K562 (cell line): ENCODE measurements at regions not wholly inside any gene's neighbourhood (a gene's known extent, or its start where the extent isn't known, plus 50 kb on each side); places are given as distances from the start of the nearest gene placed in this dataset.
A peak's percentile ranks its signal among the peaks of the same experiment; 100 is the strongest.

Experiments used
- DDX20 ChIP-seq: fragments of 450-650 bp; IDR thresholded peaks from 2 replicates; pipeline ENCODE4 v1.6.1; 2016; ENCODE audit warnings: missing genetic modification characterization, low read depth, mild to moderate bottlenecking, missing compliant biosample characterization, moderate library complexity
- DIDO1 ChIP-seq: fragments of 450-650 bp; IDR thresholded peaks from 2 replicates; pipeline ENCODE4 v1.6.1; 2016; ENCODE audit warnings: low read depth, missing biosample characterization, missing genetic modification characterization
- DMBX1 ChIP-seq: fragments of 250-450 bp; sonication (Bioruptor Pico); IDR thresholded peaks from 2 replicates; pipeline ENCODE4 v1.8.0; 2022; ENCODE audit warnings: inconsistent platforms, mild to moderate bottlenecking, moderate library complexity, borderline replicate concordance
- ESRRA ChIP-seq: fragments of 450-650 bp; IDR thresholded peaks from 2 replicates; pipeline ENCODE4 v1.6.1; 2014; ENCODE audit warnings: low read depth, mild to moderate bottlenecking, moderate library complexity, borderline replicate concordance
- GTF2A2 ChIP-seq: IDR thresholded peaks from 2 replicates; pipeline ENCODE4 v1.6.1; 2016; ENCODE audit warnings: mild to moderate bottlenecking, missing genetic modification characterization, missing compliant biosample characterization
- HDAC6 ChIP-seq: IDR thresholded peaks from 2 replicates; pipeline ENCODE4 v1.6.1; 2012; ENCODE audit warnings: low read depth, mild to moderate bottlenecking, control low read depth, inconsistent platforms, low read length, moderate library complexity
- MECOM ChIP-seq: fragments of 250-450 bp; sonication (Bioruptor Pico); IDR thresholded peaks from 2 replicates; pipeline ENCODE4 v1.8.0; 2022; ENCODE audit warnings: inconsistent platforms
- MYC ChIP-seq, 2 experiments: fragments of 250-450 bp in 1 of 2; sonication (Bioruptor Pico) in 1 of 2; IDR thresholded peaks; 2 replicates each; pipeline versions ENCODE4 v1.5.1 to v1.6.1; 2012 to 2021; ENCODE audit warnings: low read depth in 2 of 2, borderline replicate concordance in 1 of 2, improper control_type of control experiment in 1 of 2, low read length in 1 of 2, mild to moderate bottlenecking in 1 of 2, moderate library complexity in 1 of 2
- NR4A1 ChIP-seq, 2 experiments: fragments of 250-450 bp in 1 of 2; fragments of 450-650 bp in 1 of 2; sonication (Bioruptor Pico) in 1 of 2; IDR thresholded peaks; 2 replicates each; pipeline versions ENCODE4 v1.4.0 to v1.6.1; 2016 to 2020; ENCODE audit warnings: mild to moderate bottlenecking in 2 of 2, missing compliant biosample characterization in 1 of 2, missing genetic modification characterization in 1 of 2, moderate library complexity in 1 of 2
- PTTG1 ChIP-seq: fragments of 450-650 bp; IDR thresholded peaks from 2 replicates; pipeline ENCODE4 v1.6.1; 2016; ENCODE audit warnings: low read depth, mild to moderate bottlenecking, missing genetic modification characterization, missing compliant biosample characterization
- PYGO2 ChIP-seq: fragments of 450-650 bp; IDR thresholded peaks from 2 replicates; pipeline ENCODE4 v1.6.1; 2016; ENCODE audit warnings: mild to moderate bottlenecking, missing genetic modification characterization, moderate library complexity, missing compliant biosample characterization
- SMAD4 ChIP-seq: fragments of 250-450 bp; sonication (Bioruptor Pico); conservative IDR thresholded peaks from 2 replicates; pipeline ENCODE4 v1.8.0; 2021; ENCODE audit warnings: inconsistent platforms, mild to moderate bottlenecking, moderate library complexity
- ZNF239 ChIP-seq: fragments of 250-450 bp; sonication (Bioruptor Pico); IDR thresholded peaks from 2 replicates; pipeline ENCODE4 v1.4.0; 2020; ENCODE audit warnings: mild to moderate bottlenecking
- ZNF354B ChIP-seq: fragments of 250-450 bp; sonication (Bioruptor Pico); IDR thresholded peaks from 2 replicates; pipeline ENCODE4 v1.4.0; 2020
- ZNF41 ChIP-seq: fragments of 250-450 bp; sonication (Bioruptor Pico); conservative IDR thresholded peaks from 2 replicates; pipeline ENCODE4 v1.4.0; 2020; ENCODE audit warnings: mild to moderate bottlenecking
- ZNF589 ChIP-seq: fragments of 200-800 bp; sonication (Bioruptor generic); IDR thresholded peaks from 2 replicates; pipeline ENCODE4 v1.6.1; 2016; ENCODE audit warnings: low read depth, missing genetic modification characterization, missing compliant biosample characterization
- ZNF766 ChIP-seq: fragments of 200-800 bp; sonication (Bioruptor generic); conservative IDR thresholded peaks from 2 replicates; pipeline ENCODE4 v1.6.1; 2016; ENCODE audit warnings: missing genetic modification characterization, missing compliant biosample characterization
- TF ChIP-seq, protein P1 (sequence below): fragments of 200-800 bp; sonication (Bioruptor generic); IDR thresholded peaks from 2 replicates; pipeline ENCODE4 v1.6.1; 2017; ENCODE audit warnings: missing genetic modification characterization, missing compliant biosample characterization
- TF ChIP-seq, protein P2 (sequence below): fragments of 450-650 bp; conservative IDR thresholded peaks from 2 replicates; pipeline ENCODE4 v1.6.1; 2016; ENCODE audit warnings: missing genetic modification characterization, low read depth, mild to moderate bottlenecking, missing compliant biosample characterization, moderate library complexity
- TF ChIP-seq, protein P3 (sequence below), 2 experiments: fragments of 200-800 bp in 1 of 2; sonication (Bioruptor generic) in 1 of 2; sonication (generic) in 1 of 2; formaldehyde crosslinking in 1 of 2; IDR thresholded peaks in 1 of 2; conservative IDR thresholded peaks in 1 of 2; 2 replicates each; pipeline versions ENCODE4 v1.5.0 to v1.6.1; 2016 to 2020; ENCODE audit warnings: missing compliant biosample characterization in 1 of 2, missing genetic modification characterization in 1 of 2, missing genetic modification reagents in 1 of 2

DNA sequence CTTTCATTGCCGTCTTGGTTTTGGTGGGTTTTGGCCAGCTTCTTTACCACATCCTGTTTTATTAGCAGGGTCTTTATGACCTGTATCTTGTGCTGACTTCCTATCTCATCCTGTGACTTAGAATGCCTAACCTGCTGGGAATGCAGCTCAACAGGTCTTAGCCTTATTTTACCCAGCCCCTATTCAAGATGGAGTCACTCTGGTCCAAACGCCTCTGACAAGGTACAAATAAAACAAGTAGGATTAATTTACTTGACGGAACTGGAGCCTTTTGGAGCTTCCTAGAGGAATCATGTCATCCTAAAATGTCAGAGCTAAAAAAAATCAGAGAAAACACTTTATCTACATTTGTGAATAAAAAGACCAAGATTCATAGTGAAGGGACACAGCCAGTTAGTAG, 66.2 kb upstream of the ATXN3L start (continued):
- TF ChIP-seq PTTG1 (tag) (peak; percentile 71), MECOM (peak; percentile 52; the same call in 1 of the 2 replicates), ZNF766 (CRISPR knock-in tag) (peak; percentile 55; the same call in 1 of the 2 replicates), HDAC6 (no peak), GTF2A2 (peak; percentile 73), SMAD4 (CRISPR knock-in tag) (0 out of 2 replicates have a peak, but pooled peaks have one; percentile 45), ZNF589 (CRISPR knock-in tag) (no peak), ZNF239 (CRISPR knock-in tag) (peak; percentile 55; the same call in 1 of the 2 replicates), NR4A1 (CRISPR knock-in tag; IDR thresholded peaks at IDR 0.05) (no peak), NR4A1 (tag; IDR thresholded peaks at IDR 0.05) (peak; percentile 71), ZNF41 (CRISPR knock-in tag) (0 out of 2 replicates have a peak, but pooled peaks have one; percentile 58), ZNF354B (CRISPR knock-in tag) (peak; percentile 33; the same call in 1 of the 2 replicates), DMBX1 (peak; percentile 21; the same call in 1 of the 2 replicates), MYC (IDR thresholded peaks at IDR 0.05; ENCODE audit: low read depth, low read length) (no peak), MYC (CRISPR knock-in tag; IDR thresholded peaks at IDR 0.05; ENCODE audit: borderline replicate concordance, low read depth) (no peak), ESRRA (no peak), DDX20 (peak; percentile 82), PYGO2 (peak; percentile 72; the same call in 1 of the 2 replicates), DIDO1 (tag) (0 out of 2 replicates have a peak, but pooled peaks have one; percentile 15)
- TF ChIP-seq, protein P1, sequence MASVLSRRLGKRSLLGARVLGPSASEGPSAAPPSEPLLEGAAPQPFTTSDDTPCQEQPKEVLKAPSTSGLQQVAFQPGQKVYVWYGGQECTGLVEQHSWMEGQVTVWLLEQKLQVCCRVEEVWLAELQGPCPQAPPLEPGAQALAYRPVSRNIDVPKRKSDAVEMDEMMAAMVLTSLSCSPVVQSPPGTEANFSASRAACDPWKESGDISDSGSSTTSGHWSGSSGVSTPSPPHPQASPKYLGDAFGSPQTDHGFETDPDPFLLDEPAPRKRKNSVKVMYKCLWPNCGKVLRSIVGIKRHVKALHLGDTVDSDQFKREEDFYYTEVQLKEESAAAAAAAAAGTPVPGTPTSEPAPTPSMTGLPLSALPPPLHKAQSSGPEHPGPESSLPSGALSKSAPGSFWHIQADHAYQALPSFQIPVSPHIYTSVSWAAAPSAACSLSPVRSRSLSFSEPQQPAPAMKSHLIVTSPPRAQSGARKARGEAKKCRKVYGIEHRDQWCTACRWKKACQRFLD (CRISPR knock-in tag): 0 out of 2 replicates have a peak, but pooled peaks have one; percentile 35
- TF ChIP-seq, protein P2, sequence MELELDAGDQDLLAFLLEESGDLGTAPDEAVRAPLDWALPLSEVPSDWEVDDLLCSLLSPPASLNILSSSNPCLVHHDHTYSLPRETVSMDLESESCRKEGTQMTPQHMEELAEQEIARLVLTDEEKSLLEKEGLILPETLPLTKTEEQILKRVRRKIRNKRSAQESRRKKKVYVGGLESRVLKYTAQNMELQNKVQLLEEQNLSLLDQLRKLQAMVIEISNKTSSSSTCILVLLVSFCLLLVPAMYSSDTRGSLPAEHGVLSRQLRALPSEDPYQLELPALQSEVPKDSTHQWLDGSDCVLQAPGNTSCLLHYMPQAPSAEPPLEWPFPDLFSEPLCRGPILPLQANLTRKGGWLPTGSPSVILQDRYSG (tag): peak; percentile 79
- TF ChIP-seq, protein P3, sequence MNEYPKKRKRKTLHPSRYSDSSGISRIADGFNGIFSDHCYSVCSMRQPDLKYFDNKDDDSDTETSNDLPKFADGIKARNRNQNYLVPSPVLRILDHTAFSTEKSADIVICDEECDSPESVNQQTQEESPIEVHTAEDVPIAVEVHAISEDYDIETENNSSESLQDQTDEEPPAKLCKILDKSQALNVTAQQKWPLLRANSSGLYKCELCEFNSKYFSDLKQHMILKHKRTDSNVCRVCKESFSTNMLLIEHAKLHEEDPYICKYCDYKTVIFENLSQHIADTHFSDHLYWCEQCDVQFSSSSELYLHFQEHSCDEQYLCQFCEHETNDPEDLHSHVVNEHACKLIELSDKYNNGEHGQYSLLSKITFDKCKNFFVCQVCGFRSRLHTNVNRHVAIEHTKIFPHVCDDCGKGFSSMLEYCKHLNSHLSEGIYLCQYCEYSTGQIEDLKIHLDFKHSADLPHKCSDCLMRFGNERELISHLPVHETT (CRISPR knock-in tag; conservative IDR thresholded peaks at IDR 0.05 in 1 of 2, IDR thresholded peaks at IDR 0.05 in 1 of 2): 0 out of 4 replicates have a peak, but pooled peaks of 1 of the 2 experiments have one; percentile 37
